ENCODE measurements at regions not wholly inside any gene's neighbourhood (a gene's known extent, or its start where the extent isn't known, plus 50 kb on each side); places are given as distances from the start of the nearest gene placed in this dataset.

- peaks cover 0 to 1% (median 0%) of the 10 kb centered on the region in 5 donors for H3K4me1 ChIP-seq (ENCODE audit: control insufficient read depth in 5 of 5, insufficient read depth in 5 of 5, low read length in 5 of 5)
- no peaks in the 10 kb centered on the region for H3K9me3 ChIP-seq (ENCODE audit: control insufficient read depth in 4 of 4, insufficient read depth in 3 of 4, low read length in 3 of 4)
- no peaks in the 10 kb centered on the region for H3K36me3 ChIP-seq (ENCODE audit: control insufficient read depth in 4 of 4, insufficient read depth in 4 of 4, low read length in 4 of 4)
- DNase-seq (no peak), ATAC-seq (ENCODE audit: insufficient read depth, low FRiP score) (no peak)
- no peak overlapping the region for H3K9ac ChIP-seq (ENCODE audit: insufficient read depth in 1 of 2, low read length in 2 of 2)
- no peak for TF ChIP-seq CTCF (IDR thresholded peaks at IDR 0.05; ENCODE audit: control extremely low read depth, extremely low read depth)
- no peak overlapping the region for H3K4me3 ChIP-seq
- H3K27ac ChIP-seq (ENCODE audit: low read depth in 1 of 2, low read length in 1 of 2), result no peak overlapping the region
- WGBS, 2 donors, result 83 to 93% methylated on average over 3 of the region's 3 CpGs
- H3K27me3 ChIP-seq (ENCODE audit: control insufficient read depth in 3 of 3, insufficient read depth in 3 of 3, low read length in 2 of 3), result no peaks in the 10 kb centered on the region
Measured at GRCh38 chr6:90463359-90463758, 123.5 kb downstream of the MAP3K7 start.

GRCh38 chr6:90462102-90462501 is 124.8 kb downstream of the MAP3K7 start:
- Histone ChIP-seq H3K4me3 (no peak overlapping the region), H3K9ac (ENCODE audit: insufficient read depth in 1 of 2, low read length in 2 of 2) (no peak overlapping the region), H3K27me3 (ENCODE audit: control insufficient read depth in 3 of 3, insufficient read depth in 3 of 3, low read length in 2 of 3) (no peaks in the 10 kb centered on the region), H3K27ac (ENCODE audit: low read depth in 1 of 2, low read length in 1 of 2) (no peak overlapping the region), H3K4me1 (ENCODE audit: control insufficient read depth in 5 of 5, insufficient read depth in 5 of 5, low read length in 5 of 5) (peaks cover 0 to 1% (median 0%) of the 10 kb centered on the region in 5 donors), H3K9me3 (ENCODE audit: control insufficient read depth in 4 of 4, insufficient read depth in 3 of 4, low read length in 3 of 4) (no peaks in the 10 kb centered on the region), H3K36me3 (ENCODE audit: control insufficient read depth in 4 of 4, insufficient read depth in 4 of 4, low read length in 4 of 4) (no peaks in the 10 kb centered on the region)
- no peak for TF ChIP-seq CTCF (IDR thresholded peaks at IDR 0.05; ENCODE audit: control extremely low read depth, extremely low read depth)
- no peak for DNase-seq
- WGBS, 2 donors, result 86 to 92% methylated on average over 2 of the region's 2 CpGs
- ATAC-seq (ENCODE audit: insufficient read depth, low FRiP score), result no peak

GRCh38 chr6:90461383-90461782 is 125.5 kb downstream of the MAP3K7 start:
- no peaks in the 10 kb centered on the region for H3K36me3 ChIP-seq (ENCODE audit: control insufficient read depth in 4 of 4, insufficient read depth in 4 of 4, low read length in 4 of 4)
- H3K9me3 ChIP-seq (ENCODE audit: control insufficient read depth in 4 of 4, insufficient read depth in 3 of 4, low read length in 3 of 4), result no peaks in the 10 kb centered on the region
- ATAC-seq (ENCODE audit: insufficient read depth, low FRiP score), result no peak
- no peak for TF ChIP-seq CTCF (IDR thresholded peaks at IDR 0.05; ENCODE audit: control extremely low read depth, extremely low read depth)
- no peak for DNase-seq
- H3K27me3 ChIP-seq (ENCODE audit: control insufficient read depth in 3 of 3, insufficient read depth in 3 of 3, low read length in 2 of 3), result no peaks in the 10 kb centered on the region
- H3K4me3 ChIP-seq, result no peak overlapping the region
- no peak overlapping the region for H3K27ac ChIP-seq (ENCODE audit: low read depth in 1 of 2, low read length in 1 of 2)
- H3K4me1 ChIP-seq (ENCODE audit: control insufficient read depth in 5 of 5, insufficient read depth in 5 of 5, low read length in 5 of 5), result peaks cover 0 to 1% (median 0%) of the 10 kb centered on the region in 5 donors
- H3K9ac ChIP-seq (ENCODE audit: insufficient read depth in 1 of 2, low read length in 2 of 2), result no peak overlapping the region
- WGBS, 2 donors, result 83 to 91% methylated on average over 3 of the region's 3 CpGs

- Histone ChIP-seq H3K4me3 (no peak overlapping the region), H3K36me3 (ENCODE audit: control insufficient read depth in 4 of 4, insufficient read depth in 4 of 4, low read length in 4 of 4) (no peaks in the 10 kb centered on the region), H3K9me3 (ENCODE audit: control insufficient read depth in 4 of 4, insufficient read depth in 3 of 4, low read length in 3 of 4) (no peaks in the 10 kb centered on the region), H3K27me3 (ENCODE audit: control insufficient read depth in 3 of 3, insufficient read depth in 3 of 3, low read length in 2 of 3) (no peaks in the 10 kb centered on the region), H3K27ac (ENCODE audit: low read depth in 1 of 2, low read length in 1 of 2) (no peak overlapping the region), H3K4me1 (ENCODE audit: control insufficient read depth in 5 of 5, insufficient read depth in 5 of 5, low read length in 5 of 5) (no peaks in the 10 kb centered on the region), H3K9ac (ENCODE audit: insufficient read depth in 1 of 2, low read length in 2 of 2) (no peak overlapping the region)
- WGBS, 2 donors, result 49 to 78% methylated on average over 5 of the region's 5 CpGs
- no peak for ATAC-seq (ENCODE audit: insufficient read depth, low FRiP score)
- TF ChIP-seq CTCF (IDR thresholded peaks at IDR 0.05; ENCODE audit: control extremely low read depth, extremely low read depth), result no peak
- no peak for DNase-seq
Measured at GRCh38 chr6:90460051-90460450, 126.8 kb downstream of the MAP3K7 start.
